ENCODE measurements at regions not wholly inside any gene's neighbourhood (a gene's known extent, or its start where the extent isn't known, plus 50 kb on each side); places are given as distances from the start of the nearest gene placed in this dataset.

DNA sequence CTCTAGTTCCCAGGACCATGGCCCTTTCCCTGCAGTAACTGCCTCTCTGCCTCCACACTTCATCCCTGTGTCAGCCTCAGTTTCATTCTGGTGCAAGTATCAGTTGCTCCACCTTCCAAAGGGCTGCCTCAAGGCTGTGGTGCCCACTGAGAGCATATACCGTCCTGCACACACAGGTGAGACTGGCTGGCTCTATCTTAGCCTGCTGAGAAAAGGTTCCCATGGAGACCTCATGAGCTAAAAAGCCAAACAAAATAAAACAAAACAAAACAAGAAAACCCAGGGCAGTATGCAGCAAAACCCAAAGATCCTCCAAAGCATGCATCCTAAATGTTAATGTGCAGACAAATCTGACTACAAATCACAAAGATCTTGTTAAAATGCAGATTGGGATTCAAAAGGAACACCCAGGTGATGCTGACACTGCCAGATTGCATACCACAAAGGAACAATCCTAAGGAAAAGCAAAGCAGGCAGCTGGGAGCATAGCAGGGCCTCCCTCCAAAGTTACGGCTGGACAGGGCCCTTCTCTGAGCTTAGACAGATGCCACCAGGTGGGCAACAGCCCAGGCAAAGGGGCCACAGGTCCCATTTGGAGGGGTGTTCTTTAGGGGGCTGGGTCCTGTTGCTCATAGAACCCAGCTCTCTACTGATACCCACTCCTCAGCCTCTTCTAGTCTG lies 76.3 kb upstream of the SLCO2A1 start:
- no peak for ATAC-seq (ENCODE audit: low read depth)

More for the DNA sequence above, 76.3 kb upstream of the SLCO2A1 start:
- no peak for DNase-seq
- Histone ChIP-seq H3K4me3 (ENCODE audit: insufficient read depth, low read depth, low read length) (no peak overlapping the region), H3K23ac (ENCODE audit: low read depth, low read length) (no peak overlapping the region), H2BK15ac (ENCODE audit: low read depth, low read length) (no peak overlapping the region), H3K27ac (ENCODE audit: insufficient read depth, low read length) (no peak overlapping the region), H3K14ac (replicated peaks; ENCODE audit: low read depth, low read length) (no peak overlapping the region), H2BK120ac (ENCODE audit: low read depth, low read length) (no peak overlapping the region), H2AK9ac (replicated peaks; ENCODE audit: low read depth, low read length, poor library complexity) (no peak overlapping the region), H4K5ac (ENCODE audit: low read depth, low read length) (no peak overlapping the region), H3K56ac (ENCODE audit: extremely low read depth, insufficient read depth, low read length) (no peak overlapping the region), H3K9ac (ENCODE audit: low read depth, low read length) (no peak overlapping the region), H3K9me1 (ENCODE audit: insufficient read depth, low read length) (no peaks in the 10 kb centered on the region), H4K20me1 (ENCODE audit: insufficient read depth, low read length) (no peaks in the 10 kb centered on the region), H3K4me1 (ENCODE audit: control insufficient read depth, insufficient read depth, low read length) (no peaks in the 10 kb centered on the region), H3K4ac (ENCODE audit: low read depth, low read length) (no peak overlapping the region), H3K9me3 (ENCODE audit: control insufficient read depth, insufficient read depth, low read length) (peaks cover 3% of the 10 kb centered on the region), H2BK20ac (ENCODE audit: low read depth, low read length) (no peak overlapping the region), H4K91ac (ENCODE audit: insufficient read depth, low read depth, low read length) (no peak overlapping the region), H2AFZ (replicated peaks; ENCODE audit: low read length, poor library complexity) (no peak overlapping the region), H3K36me3 (ENCODE audit: control insufficient read depth, insufficient read depth, low read length) (0 out of 2 replicates have a peak, but pooled peaks cover 1% of the 10 kb centered on the region), H3K4me2 (ENCODE audit: low read depth, low read length) (no peak overlapping the region), H2BK5ac (ENCODE audit: low read depth, low read length, poor library complexity, severe bottlenecking) (no peak overlapping the region), H4K8ac (ENCODE audit: low read depth in 2 of 2, low read length in 2 of 2) (no peak overlapping the region), H3K18ac (ENCODE audit: low read depth, low read length) (no peak overlapping the region), H3K79me1 (ENCODE audit: low read depth in 1 of 2, low read length in 2 of 2) (no peaks in the 10 kb centered on the region), H2AK5ac (ENCODE audit: low read depth, low read length) (no peak overlapping the region), H3K27me3 (ENCODE audit: control insufficient read depth, insufficient read depth, low read length) (no peaks in the 10 kb centered on the region)
- dilution Hi-C loops (cut with HindIII; ENCODE audit: low sequenced_read_pairs, unreplicated experiment) (no loop called here), in situ Hi-C loops (cut with MboI; ENCODE audit: low sequenced_read_pairs) (no loop called here), intact Hi-C loops (cut with micrococcal nuclease) (no loop called here)
- POLR2A ChIA-PET (ENCODE audit: unreplicated experiment) = no interaction called here
- CTCF ChIA-PET = no interaction called here
- TF ChIP-seq RAD21 (IDR thresholded peaks at IDR 0.05; ENCODE audit: low read length) (no peak), NFE2L2 (IDR thresholded peaks at IDR 0.05; ENCODE audit: low read depth, low read length) (no peak), FOS (IDR thresholded peaks at IDR 0.05; ENCODE audit: low read depth, low read length) (no peak)
- TF ChIP-seq, protein P1, sequence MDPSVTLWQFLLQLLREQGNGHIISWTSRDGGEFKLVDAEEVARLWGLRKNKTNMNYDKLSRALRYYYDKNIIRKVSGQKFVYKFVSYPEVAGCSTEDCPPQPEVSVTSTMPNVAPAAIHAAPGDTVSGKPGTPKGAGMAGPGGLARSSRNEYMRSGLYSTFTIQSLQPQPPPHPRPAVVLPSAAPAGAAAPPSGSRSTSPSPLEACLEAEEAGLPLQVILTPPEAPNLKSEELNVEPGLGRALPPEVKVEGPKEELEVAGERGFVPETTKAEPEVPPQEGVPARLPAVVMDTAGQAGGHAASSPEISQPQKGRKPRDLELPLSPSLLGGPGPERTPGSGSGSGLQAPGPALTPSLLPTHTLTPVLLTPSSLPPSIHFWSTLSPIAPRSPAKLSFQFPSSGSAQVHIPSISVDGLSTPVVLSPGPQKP (IDR thresholded peaks at IDR 0.05; ENCODE audit: borderline replicate concordance, low read depth, low read length) = no peak
- no TSS peak for BruUV-seq (replicated peaks)
- WGBS, 2 experiments (ENCODE audit: extremely low coverage in 2 of 2, insufficient read length in 1 of 2) = 100% methylated on average over 1 of the region's 2 CpGs; no CpG with 5 or more reads in 1 of the 2 experiments

Data from IMR-90 (cell line).